Inflammatory macrophage treated with lipopolysaccharide for 4 hours (primary cell): ENCODE measurements at regions not wholly inside any gene's neighbourhood (a gene's known extent, or its start where the extent isn't known, plus 50 kb on each side); places are given as distances from the start of the nearest gene placed in this dataset.

Source experiments
- DNase-seq: peaks from one replicate; pipeline ENCODE4 v3.0.0-alpha.2; 2020

GRCh38 chr7:85883-86515 is 106.4 kb upstream of the FAM20C start:
- DNase-seq: no peak

- DNase-seq: no peak
Observed at GRCh38 chr7:86629-87028, 105.7 kb upstream of the FAM20C start.

GRCh38 chr7:87047-87446 is 105.3 kb upstream of the FAM20C start:
- no peak for DNase-seq

GRCh38 chr7:87671-88070 is 104.7 kb upstream of the FAM20C start:
- no peak for DNase-seq

- no peak for DNase-seq
Observed at GRCh38 chr7:88095-88926, 104.1 kb upstream of the FAM20C start.

GRCh38 chr7:88927-89231 is 103.5 kb upstream of the FAM20C start:
- DNase-seq: no peak

GRCh38 chr7:89232-90019 is 102.9 kb upstream of the FAM20C start:
- peak; percentile 90 for DNase-seq

GRCh38 chr7:90111-91063 is 102.0 kb upstream of the FAM20C start:
- peak; percentile 72 for DNase-seq

- DNase-seq: no peak
Observed at GRCh38 chr7:91396-92175, 100.8 kb upstream of the FAM20C start.

GRCh38 chr7:92231-92674 is 100.1 kb upstream of the FAM20C start:
- DNase-seq: no peak

GRCh38 chr7:92888-93672 is 99.3 kb upstream of the FAM20C start:
- no peak for DNase-seq

- DNase-seq: no peak
Observed at GRCh38 chr7:94251-94801, 98.0 kb upstream of the FAM20C start.

- no peak for DNase-seq
Observed at GRCh38 chr7:95180-95862, 97.0 kb upstream of the FAM20C start.

GRCh38 chr7:95863-96260 is 96.5 kb upstream of the FAM20C start:
- no peak for DNase-seq

GRCh38 chr7:96861-97260 is 95.5 kb upstream of the FAM20C start:
- no peak for DNase-seq

GRCh38 chr7:97310-97841 is 95.0 kb upstream of the FAM20C start:
- no peak for DNase-seq

GRCh38 chr7:101146-102046 is 91.0 kb upstream of the FAM20C start:
- no peak for DNase-seq

- DNase-seq: no peak
Observed at GRCh38 chr7:102047-102711, 90.2 kb upstream of the FAM20C start.
